GM19397 (cell line): ENCODE measurements at regions not wholly inside any gene's neighbourhood (a gene's known extent, or its start where the extent isn't known, plus 50 kb on each side); places are given as distances from the start of the nearest gene placed in this dataset.

Source experiments
- ATAC-seq: cut with Tn5 transposase; IDR thresholded peaks from one replicate; pipeline ENCODE4 v1.9.1; 2021; ENCODE audit warnings: mild to moderate bottlenecking, moderate library complexity; ENCODE audit not compliant: unreplicated experiment

DNA sequence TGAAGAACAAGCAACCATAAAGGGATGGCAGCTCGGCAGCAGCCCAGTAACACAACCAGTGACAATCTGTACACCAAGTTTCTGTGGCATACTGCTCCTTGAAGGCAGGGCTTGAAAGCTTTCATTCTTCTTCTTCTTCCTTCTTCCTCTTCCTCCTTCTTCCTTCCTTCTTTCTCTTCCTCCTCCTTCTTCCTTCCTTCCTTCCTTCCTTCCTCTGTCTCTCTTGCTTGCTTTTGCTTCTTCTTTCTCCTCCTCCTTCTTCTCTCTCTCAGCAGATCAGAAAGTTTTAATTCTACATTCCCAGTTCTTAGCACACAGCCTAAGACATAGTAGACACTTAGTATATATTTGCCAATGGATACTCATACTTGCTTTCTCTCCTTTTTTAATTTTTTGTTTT, 95.9 kb downstream of the GLUL start:
- ATAC-seq = no peak

GRCh38 chr1:182293119-182293589, 98.4 kb downstream of the GLUL start:
- ATAC-seq = no peak

- ATAC-seq = no peak
Measured at GRCh38 chr1:182292193-182292741, 99.3 kb downstream of the GLUL start.

DNA sequence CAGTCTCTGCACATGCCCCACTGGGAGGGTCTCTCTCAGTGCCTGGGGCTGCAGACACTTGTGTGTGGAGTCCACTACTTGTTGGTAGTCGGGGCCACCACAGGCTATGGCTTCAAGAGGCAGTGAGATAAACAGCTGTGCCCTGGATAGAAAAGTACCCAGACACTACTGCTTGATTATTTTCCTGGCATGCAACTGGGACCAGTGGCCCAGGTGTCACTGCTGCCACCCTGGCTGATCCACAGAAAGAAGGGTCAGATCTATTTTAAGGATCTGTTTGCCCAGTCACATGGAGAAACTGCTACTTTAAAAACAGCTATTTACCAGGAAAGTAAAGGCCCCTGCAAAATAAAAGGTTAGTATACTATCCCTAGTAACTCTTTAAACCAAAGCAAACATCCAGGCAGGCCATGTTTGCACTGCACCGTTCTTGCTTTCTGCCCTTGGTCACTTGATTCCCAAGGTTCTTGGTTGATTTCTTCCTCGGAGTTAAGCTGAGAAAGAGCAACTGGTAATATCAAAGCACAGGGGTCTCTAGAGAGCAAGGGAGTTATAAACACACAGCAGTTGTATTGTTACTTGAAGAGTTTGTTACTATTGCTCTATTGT, 99.9 kb downstream of the GLUL start:
- no peak for ATAC-seq

GRCh38 chr1:182288749-182289604, 102.6 kb downstream of the GLUL start:
- no peak for ATAC-seq

GRCh38 chr1:182286761-182287160, 104.8 kb downstream of the GLUL start:
- ATAC-seq = no peak

DNA sequence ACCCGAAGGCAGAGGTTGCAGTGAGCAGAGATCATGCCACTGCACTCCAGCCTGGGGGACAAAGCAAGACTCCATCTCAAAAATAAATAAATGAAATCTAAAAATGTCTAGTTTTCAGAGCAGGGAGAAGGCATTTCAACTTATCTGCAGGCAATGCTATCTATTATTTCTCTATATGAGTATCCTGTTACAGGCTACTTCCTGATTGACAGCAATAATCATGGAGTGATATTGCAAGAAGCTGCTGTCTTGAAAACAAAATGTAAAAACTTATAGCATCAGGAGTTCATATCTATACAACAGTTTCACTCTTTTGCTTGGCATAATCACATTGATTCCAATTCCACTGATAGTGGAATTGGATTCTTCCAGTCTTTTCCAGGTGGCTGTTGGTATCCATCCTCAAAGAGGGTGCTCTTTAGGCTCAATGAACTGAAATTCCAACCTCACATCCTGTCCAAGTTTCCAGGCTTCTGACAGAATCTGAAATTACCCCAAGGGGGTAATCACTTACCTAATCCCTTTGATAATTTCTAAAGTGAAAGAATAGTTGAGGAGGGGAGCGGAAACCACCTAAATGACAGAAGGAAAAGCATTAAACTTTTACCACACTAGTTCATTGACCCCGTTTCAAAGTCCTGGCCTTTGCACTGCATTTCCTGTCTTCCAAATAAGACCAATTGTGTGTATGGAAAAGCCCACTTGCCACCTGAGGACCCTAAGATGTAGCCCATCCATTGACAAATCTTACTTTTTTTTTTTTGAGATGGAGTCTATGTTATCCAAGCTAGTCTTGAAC, 107.6 kb downstream of the GLUL start:
- no peak for ATAC-seq

DNA sequence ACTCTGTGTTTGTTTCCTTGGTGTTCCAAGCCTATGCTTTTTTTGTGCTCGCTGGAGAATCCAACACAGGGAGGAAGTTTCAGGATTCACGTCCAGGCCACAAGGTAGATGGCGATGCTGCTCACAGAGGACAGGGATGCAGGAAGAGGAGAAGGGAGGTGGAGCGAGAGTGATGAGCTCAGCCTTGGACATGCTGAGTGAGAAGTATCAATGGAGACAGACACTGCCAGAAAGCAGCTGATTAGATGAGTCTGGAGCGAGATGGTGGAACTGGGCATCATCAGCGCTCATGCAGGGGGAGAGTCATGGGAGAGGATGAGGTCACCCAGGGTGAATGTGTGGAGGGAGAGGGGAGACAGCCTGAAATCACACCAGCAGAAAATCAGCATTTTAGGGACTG, 110.0 kb downstream of the GLUL start:
- no peak for ATAC-seq

GRCh38 chr1:182280504-182280900, 111.1 kb downstream of the GLUL start:
- no peak for ATAC-seq

DNA sequence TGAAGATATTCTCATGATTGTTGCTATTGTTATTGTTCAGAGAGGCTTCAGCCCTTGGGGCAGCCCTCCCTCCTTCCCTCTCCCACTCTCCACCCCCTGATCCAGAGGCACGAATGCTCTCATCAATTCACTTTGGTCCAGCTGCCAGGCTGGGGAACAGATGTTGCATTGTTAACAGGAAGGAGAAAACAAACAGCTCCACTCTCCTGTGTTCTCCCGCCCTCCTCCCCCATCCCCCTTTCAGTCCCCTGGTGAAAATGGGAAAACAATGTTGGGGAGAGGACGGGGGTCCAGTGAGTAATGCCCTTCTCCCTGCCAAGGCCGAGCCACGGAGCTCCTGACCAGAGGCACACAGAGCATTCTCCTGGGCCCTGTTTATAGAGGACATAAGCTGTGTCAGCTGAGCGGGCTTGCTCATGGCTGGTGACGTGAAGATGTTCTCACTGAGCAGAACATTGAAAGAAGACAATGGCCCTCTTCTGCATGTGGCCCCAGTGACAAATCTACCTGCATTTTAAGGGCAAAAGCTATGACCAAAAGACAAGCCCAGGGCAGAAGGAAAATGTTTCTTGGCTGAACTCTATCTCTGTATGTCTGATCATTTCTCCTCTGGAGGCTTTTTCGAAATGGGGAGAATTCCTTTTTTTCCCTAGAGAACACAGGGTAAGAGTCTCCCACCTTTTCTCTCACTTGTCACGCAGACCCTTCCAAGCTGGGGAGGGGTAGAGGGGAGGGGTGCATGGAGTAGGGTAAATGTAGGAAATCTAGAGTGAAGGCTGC, 111.7 kb downstream of the GLUL start:
- no peak for ATAC-seq

- no peak for ATAC-seq
Measured at GRCh38 chr1:182279302-182279701, 112.3 kb downstream of the GLUL start.

DNA sequence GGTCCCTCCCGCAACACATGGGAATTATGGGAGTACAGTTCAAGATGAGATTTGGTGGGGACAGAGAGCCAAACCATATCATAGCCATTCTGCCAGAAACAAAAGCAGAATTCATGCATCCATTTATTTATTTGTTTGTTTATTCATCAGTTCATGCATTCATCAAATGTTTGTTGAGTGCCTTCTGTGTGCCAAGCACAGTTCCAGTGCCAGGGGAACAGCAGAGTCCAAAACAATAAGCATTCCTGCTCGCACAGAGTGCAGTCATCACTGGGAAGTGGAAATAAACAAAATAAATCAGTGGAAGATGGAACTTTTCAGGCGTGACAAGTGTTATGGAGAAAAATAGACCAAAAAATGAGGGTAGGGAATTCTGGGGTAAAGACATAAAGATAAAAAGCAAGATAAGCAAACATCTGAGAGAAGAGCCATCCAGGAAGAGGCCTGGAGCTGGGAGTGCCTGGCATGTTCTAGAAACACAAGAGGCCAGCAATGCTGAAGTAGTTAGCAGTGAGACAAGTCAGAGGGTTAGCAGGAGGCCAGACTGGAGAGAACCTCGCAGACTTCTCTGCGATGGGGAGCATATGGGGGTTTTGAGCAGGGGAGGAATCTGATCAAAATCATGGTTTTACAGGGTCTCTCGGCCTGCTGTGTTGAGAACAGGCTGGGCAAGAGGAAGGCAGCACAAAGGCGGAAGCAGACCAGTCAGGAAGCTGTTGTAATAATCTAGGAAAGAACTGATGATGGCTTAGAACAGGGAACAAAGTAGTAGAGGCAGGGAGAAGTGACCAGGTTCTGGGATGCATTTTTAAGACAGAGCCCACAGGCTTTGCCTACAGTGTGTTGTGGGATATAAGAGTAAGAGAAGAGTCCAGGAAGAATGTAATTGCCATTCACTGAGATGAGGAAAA, 113.2 kb downstream of the GLUL start:
- no peak for ATAC-seq

DNA sequence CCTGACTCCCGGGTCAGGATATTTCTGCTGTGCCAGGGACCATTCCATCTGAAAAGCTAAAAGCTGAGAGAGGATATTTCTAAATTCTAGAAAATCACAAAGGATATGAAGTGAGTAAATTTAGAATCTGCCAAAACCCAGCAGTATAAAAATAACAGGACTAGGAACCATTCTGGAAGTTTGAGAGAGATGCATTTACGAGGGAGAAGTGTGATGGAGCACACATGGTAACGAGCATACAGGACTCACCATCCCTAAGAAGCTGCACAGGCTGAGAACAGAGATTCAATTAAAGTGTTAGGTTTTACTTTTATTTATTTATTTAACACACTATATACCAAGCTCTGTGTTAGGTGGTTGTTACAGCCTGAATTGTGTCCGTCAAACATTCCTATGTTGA, 116.3 kb downstream of the GLUL start:
- ATAC-seq = no peak

DNA sequence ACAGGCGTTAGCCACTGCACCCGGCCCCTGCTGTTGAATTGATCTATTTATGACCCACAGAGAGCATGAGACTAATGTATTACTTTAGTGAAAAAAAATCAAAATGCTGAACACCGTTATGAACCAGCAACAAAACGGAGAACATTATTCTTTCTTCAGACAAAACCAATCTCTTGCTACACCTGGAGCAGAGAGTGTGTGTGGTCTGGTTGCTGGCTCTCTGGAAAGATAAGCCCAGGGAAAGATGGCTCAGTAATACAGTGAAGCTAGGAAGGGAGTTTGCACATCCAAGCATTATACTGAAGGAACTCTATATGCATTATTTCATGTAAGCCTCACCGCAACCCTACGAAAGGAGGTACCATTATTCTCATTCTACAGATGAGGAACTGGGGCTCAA, 117.0 kb downstream of the GLUL start:
- ATAC-seq = no peak

- ATAC-seq = no peak
Measured at GRCh38 chr1:182270731-182271130, 120.9 kb downstream of the GLUL start.

GRCh38 chr1:182269097-182269496, 122.5 kb downstream of the GLUL start:
- ATAC-seq = no peak

GRCh38 chr1:182268669-182269068, 122.9 kb downstream of the GLUL start:
- no peak for ATAC-seq

- no peak for ATAC-seq
Measured at GRCh38 chr1:182264185-182264584, 127.4 kb downstream of the GLUL start.

- ATAC-seq = no peak
Measured at GRCh38 chr1:182263706-182264105, 127.9 kb downstream of the GLUL start.

GRCh38 chr1:182262425-182262824, 129.2 kb downstream of the GLUL start:
- ATAC-seq = no peak
